ENCODE measurements at regions not wholly inside any gene's neighbourhood (a gene's known extent, or its start where the extent isn't known, plus 50 kb on each side); places are given as distances from the start of the nearest gene placed in this dataset.

- WGBS: 26% methylated on average over 2 of the region's 2 CpGs
- TF ChIP-seq MAX (IDR thresholded peaks at IDR 0.05): no peak
- DNase-seq (ENCODE audit: low spot score): no peak
Measured at GRCh38 chr6:23983735-23984134, 142.3 kb upstream of the NRSN1 start.

GRCh38 chr6:23985015-23985414 is 141.0 kb upstream of the NRSN1 start:
- 97% methylated on average over 4 of the region's 4 CpGs for WGBS

More at GRCh38 chr6:23983735-23984134, 142.3 kb upstream of the NRSN1 start:
- H3K4me1 ChIP-seq (ENCODE audit: control insufficient read depth in 4 of 4, insufficient read depth in 4 of 4, low read length in 3 of 4): no peaks in the 10 kb centered on the region
- no peak overlapping the region for H3K27ac ChIP-seq (ENCODE audit: low read depth in 1 of 2, low read length in 2 of 2)
- H3K27me3 ChIP-seq (ENCODE audit: control insufficient read depth in 4 of 4, insufficient read depth in 4 of 4, low read length in 3 of 4): peaks cover 0 to 5% (median 0%) of the 10 kb centered on the region in 4 donors
- no peak overlapping the region for H3K4me3 ChIP-seq (ENCODE audit: low read depth in 1 of 3, low read length in 3 of 3)
- H3K36me3 ChIP-seq (ENCODE audit: control insufficient read depth in 4 of 4, insufficient read depth in 3 of 4, low read depth in 1 of 4, low read length in 3 of 4): no peaks in the 10 kb centered on the region
- no peak overlapping the region for H3K9ac ChIP-seq (ENCODE audit: low read depth in 1 of 2, low read length in 2 of 2)
- H3K9me3 ChIP-seq (ENCODE audit: control insufficient read depth in 4 of 4, low read length in 3 of 4): no peaks in the 10 kb centered on the region

More at GRCh38 chr6:23985015-23985414, 141.0 kb upstream of the NRSN1 start:
- Histone ChIP-seq H3K9me3 (ENCODE audit: control insufficient read depth in 4 of 4, low read length in 3 of 4) (no peaks in the 10 kb centered on the region), H3K9ac (ENCODE audit: low read depth in 1 of 2, low read length in 2 of 2) (no peak overlapping the region), H3K4me3 (ENCODE audit: low read depth in 1 of 3, low read length in 3 of 3) (no peak overlapping the region), H3K4me1 (ENCODE audit: control insufficient read depth in 4 of 4, insufficient read depth in 4 of 4, low read length in 3 of 4) (no peaks in the 10 kb centered on the region), H3K27ac (ENCODE audit: low read depth in 1 of 2, low read length in 2 of 2) (no peak overlapping the region), H3K27me3 (ENCODE audit: control insufficient read depth in 4 of 4, insufficient read depth in 4 of 4, low read length in 3 of 4) (peaks cover 0 to 5% (median 0%) of the 10 kb centered on the region in 4 donors), H3K36me3 (ENCODE audit: control insufficient read depth in 4 of 4, insufficient read depth in 3 of 4, low read depth in 1 of 4, low read length in 3 of 4) (no peaks in the 10 kb centered on the region)
- DNase-seq (ENCODE audit: low spot score): no peak
- TF ChIP-seq TAF1 (conservative IDR thresholded peaks at IDR 0.05): no peak
- no peak for TF ChIP-seq YY1 (IDR thresholded peaks at IDR 0.05)
- TF ChIP-seq REST (IDR thresholded peaks at IDR 0.05): no peak
- no peak for TF ChIP-seq MAX (IDR thresholded peaks at IDR 0.05)
- TF ChIP-seq GABPA (IDR thresholded peaks at IDR 0.05 in 1 of 2, conservative IDR thresholded peaks at IDR 0.05 in 1 of 2): no peak
- TF ChIP-seq HNF4G (IDR thresholded peaks at IDR 0.05): no peak
- no peak for TF ChIP-seq SP1 (IDR thresholded peaks at IDR 0.05)
- TF ChIP-seq CTCF (IDR thresholded peaks at IDR 0.05; ENCODE audit: low read depth, low read length, missing input control): no peak
- no peak for TF ChIP-seq RXRA (IDR thresholded peaks at IDR 0.05)
- TF ChIP-seq ZBTB33 (IDR thresholded peaks at IDR 0.05): no peak
- no peak for TF ChIP-seq HNF4A (conservative IDR thresholded peaks at IDR 0.05)
- no peak for TF ChIP-seq FOXA2 (IDR thresholded peaks at IDR 0.05)
- no peak for TF ChIP-seq JUND (IDR thresholded peaks at IDR 0.05)
- no peak for TF ChIP-seq ATF3 (IDR thresholded peaks at IDR 0.05)
- no peak for TF ChIP-seq RAD21 (IDR thresholded peaks at IDR 0.05)
- TF ChIP-seq EGR1 (IDR thresholded peaks at IDR 0.05; ENCODE audit: low read depth in 2 of 2): no peak
- TF ChIP-seq NR2F2 (IDR thresholded peaks at IDR 0.05): no peak
